ENCODE measurements at regions not wholly inside any gene's neighbourhood (a gene's known extent, or its start where the extent isn't known, plus 50 kb on each side); places are given as distances from the start of the nearest gene placed in this dataset.

DNA sequence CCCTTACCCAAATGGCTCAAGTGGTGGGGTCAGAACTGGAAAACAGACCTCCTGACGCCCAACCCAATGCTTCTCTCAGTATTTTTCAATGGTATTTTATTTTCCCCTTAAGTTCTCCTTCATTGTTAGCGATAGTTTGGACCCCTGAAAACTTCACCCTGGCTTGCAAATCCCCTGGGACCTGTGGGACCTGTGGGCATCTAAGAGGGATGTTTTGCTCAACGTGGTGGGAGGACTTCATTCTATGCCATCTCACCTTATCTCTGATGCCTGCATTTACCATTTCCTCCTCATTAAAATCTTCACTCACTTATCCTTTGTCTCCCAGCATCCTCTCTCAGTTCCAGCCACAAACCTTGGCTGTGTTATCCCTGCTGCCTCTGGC lies 59.4 kb upstream of the GZMB start:
- DNase-seq (ENCODE audit: low spot score): no peak

DNA sequence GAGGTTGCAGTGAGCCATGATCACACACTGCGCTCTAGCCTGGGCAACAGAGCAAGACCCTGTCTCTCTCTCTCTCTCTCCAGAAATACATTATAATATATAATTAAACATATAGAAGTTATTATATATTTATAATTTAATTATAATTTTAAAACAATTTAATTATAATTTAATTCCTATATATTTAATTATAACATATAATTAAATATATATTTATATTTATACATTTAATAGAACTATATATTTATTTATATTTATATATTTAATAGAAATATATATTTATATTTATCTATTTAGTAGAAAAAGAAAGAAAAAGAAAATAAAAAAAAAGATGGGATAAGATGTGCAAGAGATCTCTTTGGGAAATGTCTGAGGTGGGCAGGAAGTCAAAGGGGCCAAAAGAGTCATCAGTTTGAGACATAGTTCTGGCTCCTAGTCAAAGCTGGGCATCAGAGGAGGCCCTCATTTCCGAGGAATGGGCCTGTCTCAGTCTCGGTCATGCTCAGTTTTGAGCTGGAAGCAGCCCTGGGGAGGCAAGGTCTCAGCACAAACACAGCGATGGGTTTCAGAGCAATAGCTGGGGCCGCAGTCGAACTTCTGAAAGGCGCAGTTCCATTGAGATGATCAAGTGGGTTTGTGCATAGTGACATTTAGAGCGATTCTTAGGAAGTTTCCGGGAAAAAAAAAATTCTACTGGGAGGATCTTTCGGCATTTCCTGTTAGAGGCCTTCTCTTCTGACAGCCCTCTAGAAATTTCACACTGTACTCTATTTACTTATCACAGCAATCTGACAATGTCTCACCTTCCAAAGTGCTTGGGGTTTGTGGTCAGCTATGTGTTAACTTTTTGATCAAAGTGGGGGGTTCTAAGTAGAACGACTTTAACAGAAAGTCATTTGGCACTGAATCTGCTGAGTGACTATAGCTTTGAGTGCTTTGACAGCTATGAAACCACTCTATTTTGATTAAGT lies 58.7 kb upstream of the GZMB start:
- peak; percentile 84 for DNase-seq (ENCODE audit: low spot score)

- peak; percentile 42 for DNase-seq (ENCODE audit: low spot score)
Measured at GRCh38 chr14:24690492-24690891, 56.5 kb upstream of the GZMB start.

GRCh38 chr14:24688030-24688658 lies 54.2 kb upstream of the GZMB start:
- no peak for DNase-seq (ENCODE audit: low spot score)

Data from CD4-positive, alpha-beta T cell treated with Interleukin-2 at 100 ng/mL for 4 hours (primary cell).